Fibroblast of lung (primary cell): ENCODE measurements at regions not wholly inside any gene's neighbourhood (a gene's known extent, or its start where the extent isn't known, plus 50 kb on each side); places are given as distances from the start of the nearest gene placed in this dataset.

ENCODE experiments used
- DNase-seq, 2 donors: peaks; one replicate each; pipeline versions ENCODE4 v3.0.0 to v3.0.0-alpha.2; 2010; ENCODE audit warnings: low read depth in 2 of 2
- H2AFZ ChIP-seq: 2 replicates; pipeline ENCODE4 v1.5.1; 2012; ENCODE audit warnings: low read length, control low read depth, inconsistent platforms
- H3K27ac ChIP-seq: 2 replicates; pipeline ENCODE4 v1.5.1; 2011; ENCODE audit warnings: low read length, control low read depth; ENCODE audit not compliant: insufficient read depth
- H3K27me3 ChIP-seq: 2 replicates; pipeline ENCODE4 v1.5.1; 2011; ENCODE audit warnings: mild to moderate bottlenecking, low read length; ENCODE audit not compliant: control insufficient read depth, insufficient read depth
- H3K36me3 ChIP-seq: 2 replicates; pipeline ENCODE4 v1.5.1; 2011; ENCODE audit warnings: low read length; ENCODE audit not compliant: control insufficient read depth, insufficient read depth
- H3K4me1 ChIP-seq: 2 replicates; pipeline ENCODE4 v1.5.1; 2011; ENCODE audit warnings: low read length; ENCODE audit not compliant: control insufficient read depth, insufficient read depth; ENCODE audit errors: extremely low read depth
- H3K4me2 ChIP-seq: 2 replicates; pipeline ENCODE4 v1.5.1; 2011; ENCODE audit warnings: low read length, control low read depth; ENCODE audit not compliant: insufficient read depth; ENCODE audit errors: extremely low read depth
- H3K4me3 ChIP-seq, 4 experiments: fragments of 200-600 bp in 1 of 4; sonication (generic) in 1 of 4; replicated peaks in 1 of 4; 2 replicates each; pipeline ENCODE4 v1.5.1; 2011 to 2016; ENCODE audit warnings: low read length in 4 of 4, low read depth in 3 of 4, mild to moderate bottlenecking in 3 of 4, control low read depth in 2 of 4, inconsistent platforms in 1 of 4, mixed read lengths in 1 of 4; ENCODE audit not compliant: insufficient read depth in 1 of 4; ENCODE audit errors: control extremely low read depth in 1 of 4
- H3K79me2 ChIP-seq: 2 replicates; pipeline ENCODE4 v1.5.1; 2012; ENCODE audit warnings: mild to moderate bottlenecking, low read length, inconsistent platforms; ENCODE audit not compliant: control insufficient read depth, insufficient read depth
- H3K9ac ChIP-seq: 2 replicates; pipeline ENCODE4 v1.5.1; 2011; ENCODE audit warnings: mild to moderate bottlenecking, low read length, control low read depth; ENCODE audit not compliant: insufficient read depth
- H3K9me3 ChIP-seq: 2 replicates; pipeline ENCODE4 v1.5.1; 2012; ENCODE audit warnings: low read depth, low read length; ENCODE audit not compliant: control insufficient read depth, insufficient read depth
- H4K20me1 ChIP-seq: 2 replicates; pipeline ENCODE4 v1.5.1; 2011; ENCODE audit warnings: low read length; ENCODE audit not compliant: control insufficient read depth, insufficient read depth; ENCODE audit errors: extremely low read depth
- EZH2 ChIP-seq: IDR thresholded peaks from 2 replicates; pipeline ENCODE4 v1.5.1; 2012; ENCODE audit warnings: low read length, control low read depth, mild to moderate bottlenecking; ENCODE audit errors: missing control alignments
- TF ChIP-seq, protein P1 (sequence below), 2 donors: IDR thresholded peaks in 1 of 2; conservative IDR thresholded peaks in 1 of 2; 1 replicate in 1 of 2; 2 replicates in 1 of 2; pipeline ENCODE4 v1.5.1; 2011 to 2012; ENCODE audit warnings: low read length in 2 of 2, control low read depth in 1 of 2, inconsistent platforms in 1 of 2, low read depth in 1 of 2, mild to moderate bottlenecking in 1 of 2

DNA sequence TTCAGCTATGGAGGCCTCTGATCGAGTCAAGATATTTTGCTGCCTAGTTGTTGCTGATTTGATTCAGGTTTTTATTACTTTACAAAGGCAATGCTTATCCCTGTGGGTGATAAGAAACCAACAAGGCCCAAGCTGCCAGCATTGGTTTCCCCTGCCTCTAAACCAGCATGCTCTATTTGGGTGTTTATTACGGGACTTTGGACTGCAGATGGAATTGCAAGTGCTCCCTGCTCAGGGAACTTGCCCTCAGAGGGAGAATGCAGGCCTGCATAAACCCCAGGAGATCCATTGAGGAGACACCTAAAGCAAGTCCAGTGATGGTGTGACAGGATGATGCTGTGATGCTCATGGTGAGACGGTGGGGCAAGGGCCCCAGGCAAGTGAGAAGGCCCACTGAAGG, 172.1 kb downstream of the VAPA start:
- no peak overlapping the region for H3K4me3 ChIP-seq
- TF ChIP-seq EZH2 = no peak
- TF ChIP-seq, protein P1, sequence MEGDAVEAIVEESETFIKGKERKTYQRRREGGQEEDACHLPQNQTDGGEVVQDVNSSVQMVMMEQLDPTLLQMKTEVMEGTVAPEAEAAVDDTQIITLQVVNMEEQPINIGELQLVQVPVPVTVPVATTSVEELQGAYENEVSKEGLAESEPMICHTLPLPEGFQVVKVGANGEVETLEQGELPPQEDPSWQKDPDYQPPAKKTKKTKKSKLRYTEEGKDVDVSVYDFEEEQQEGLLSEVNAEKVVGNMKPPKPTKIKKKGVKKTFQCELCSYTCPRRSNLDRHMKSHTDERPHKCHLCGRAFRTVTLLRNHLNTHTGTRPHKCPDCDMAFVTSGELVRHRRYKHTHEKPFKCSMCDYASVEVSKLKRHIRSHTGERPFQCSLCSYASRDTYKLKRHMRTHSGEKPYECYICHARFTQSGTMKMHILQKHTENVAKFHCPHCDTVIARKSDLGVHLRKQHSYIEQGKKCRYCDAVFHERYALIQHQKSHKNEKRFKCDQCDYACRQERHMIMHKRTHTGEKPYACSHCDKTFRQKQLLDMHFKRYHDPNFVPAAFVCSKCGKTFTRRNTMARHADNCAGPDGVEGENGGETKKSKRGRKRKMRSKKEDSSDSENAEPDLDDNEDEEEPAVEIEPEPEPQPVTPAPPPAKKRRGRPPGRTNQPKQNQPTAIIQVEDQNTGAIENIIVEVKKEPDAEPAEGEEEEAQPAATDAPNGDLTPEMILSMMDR (conservative IDR thresholded peaks at IDR 0.05 in 1 of 2, IDR thresholded peaks at IDR 0.05 in 1 of 2; ENCODE audit: low read depth in 1 of 2, low read length in 2 of 2) = no peak
- no peak overlapping the region for H2AFZ ChIP-seq
- H3K36me3 ChIP-seq = no peaks in the 10 kb centered on the region
- H3K27ac ChIP-seq = no peak overlapping the region
- no peak overlapping the region for H3K4me2 ChIP-seq
- no peaks in the 10 kb centered on the region for H4K20me1 ChIP-seq
- no peak overlapping the region for H3K9ac ChIP-seq
- no peaks in the 10 kb centered on the region for H3K4me1 ChIP-seq
- no peaks in the 10 kb centered on the region for H3K79me2 ChIP-seq
- no peak for DNase-seq
- no peaks in the 10 kb centered on the region for H3K9me3 ChIP-seq
- H3K27me3 ChIP-seq = no peaks in the 10 kb centered on the region

DNA sequence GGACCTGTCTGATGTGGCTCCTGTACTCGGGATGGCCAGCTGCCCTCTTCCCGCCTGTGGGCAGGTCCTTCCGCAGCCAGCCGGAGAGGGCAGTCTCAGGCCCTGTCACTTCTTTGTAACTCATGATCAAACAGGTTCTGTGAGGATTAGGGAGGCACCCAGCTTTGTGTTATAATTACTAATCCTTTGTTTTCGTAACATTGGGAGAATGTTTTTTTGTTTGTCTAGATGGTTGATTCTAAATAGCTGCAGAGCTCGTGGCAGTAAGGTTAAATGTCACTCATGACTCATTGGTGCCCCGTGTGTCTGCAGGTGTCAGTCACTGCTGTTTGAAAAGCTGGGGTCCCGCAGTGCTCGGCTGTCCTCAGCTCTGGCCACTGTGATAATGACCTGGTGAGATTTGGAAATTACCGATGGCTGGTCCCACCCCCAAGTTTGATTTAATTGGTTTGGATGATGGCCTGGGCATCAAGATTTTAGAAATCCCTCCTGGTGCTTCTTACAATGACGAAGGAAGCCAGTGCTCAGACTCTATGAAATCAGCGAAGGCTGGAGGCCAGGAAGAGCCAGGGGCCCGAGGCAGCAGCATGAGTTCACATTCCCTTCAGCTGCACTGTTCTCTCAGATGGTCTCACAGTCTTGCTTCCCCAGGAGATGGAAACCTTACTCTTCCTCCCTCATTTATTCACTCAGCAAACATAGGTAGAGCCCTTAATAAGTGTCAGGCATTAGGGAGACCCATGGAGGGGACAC, 172.8 kb downstream of the VAPA start:
- Histone ChIP-seq H4K20me1 (no peaks in the 10 kb centered on the region), H3K36me3 (no peaks in the 10 kb centered on the region), H3K4me3 (no peak overlapping the region), H3K9me3 (no peaks in the 10 kb centered on the region), H2AFZ (no peak overlapping the region), H3K4me1 (no peaks in the 10 kb centered on the region), H3K27me3 (no peaks in the 10 kb centered on the region), H3K4me2 (no peak overlapping the region), H3K9ac (no peak overlapping the region), H3K79me2 (no peaks in the 10 kb centered on the region), H3K27ac (no peak overlapping the region)
- DNase-seq = no peak
- TF ChIP-seq EZH2 = no peak
- TF ChIP-seq, protein P1 (conservative IDR thresholded peaks at IDR 0.05 in 1 of 2, IDR thresholded peaks at IDR 0.05 in 1 of 2; ENCODE audit: low read depth in 1 of 2, low read length in 2 of 2) = no peak

DNA sequence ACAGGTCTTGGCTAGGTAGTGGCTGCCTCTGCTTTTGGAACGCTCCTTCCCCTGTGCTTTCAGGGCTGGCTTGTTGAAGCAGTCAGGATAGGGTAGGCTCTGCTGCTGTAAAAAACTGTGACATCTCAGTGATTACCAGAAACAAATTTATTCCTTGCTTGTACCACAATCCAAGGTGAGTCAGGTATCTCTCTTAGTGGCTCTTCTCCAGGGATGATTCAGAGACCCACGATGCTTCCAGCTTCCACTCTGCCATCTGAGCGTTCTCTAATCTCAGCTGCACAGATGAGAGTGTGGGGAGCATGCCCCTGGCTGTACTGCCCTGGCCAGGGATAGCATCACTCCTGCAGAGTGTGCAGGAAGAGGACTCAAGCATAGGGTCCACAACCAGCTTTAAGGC, 174.9 kb downstream of the VAPA start:
- Histone ChIP-seq H3K36me3 (no peaks in the 10 kb centered on the region), H3K27me3 (no peaks in the 10 kb centered on the region), H3K9ac (no peak overlapping the region), H3K4me1 (no peaks in the 10 kb centered on the region), H3K27ac (no peak overlapping the region), H3K9me3 (no peaks in the 10 kb centered on the region), H3K4me2 (no peak overlapping the region), H2AFZ (no peak overlapping the region), H3K4me3 (no peak overlapping the region), H3K79me2 (no peaks in the 10 kb centered on the region), H4K20me1 (no peaks in the 10 kb centered on the region)
- DNase-seq = no peak
- TF ChIP-seq, protein P1 (conservative IDR thresholded peaks at IDR 0.05 in 1 of 2, IDR thresholded peaks at IDR 0.05 in 1 of 2; ENCODE audit: low read depth in 1 of 2, low read length in 2 of 2) = no peak
- TF ChIP-seq EZH2 = no peak
